ENCODE measurements at regions not wholly inside any gene's neighbourhood (a gene's known extent, or its start where the extent isn't known, plus 50 kb on each side); places are given as distances from the start of the nearest gene placed in this dataset.
"Not testable (repeated sequence)": the region's sequence is repeated elsewhere in the genome, so short reads cannot be mapped to it uniquely, and the experiment has no call there.

DNA sequence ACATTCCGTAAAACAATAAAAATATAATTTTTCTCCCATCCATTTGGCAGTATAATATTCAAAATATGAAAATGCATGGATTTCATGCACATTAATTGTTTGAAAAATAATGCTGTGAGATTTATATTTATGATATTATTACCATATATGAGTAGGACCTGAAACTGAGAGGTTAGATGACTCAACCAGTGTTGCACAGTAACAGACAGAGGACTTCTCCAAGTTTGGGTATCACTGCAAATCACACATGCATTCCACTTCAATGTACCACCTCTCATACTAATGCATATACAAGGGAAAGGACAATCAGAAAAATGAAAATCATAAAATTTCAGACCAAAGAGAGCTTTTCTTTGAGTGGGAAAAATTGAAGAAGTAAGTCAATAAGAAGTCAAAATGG, 269.5 kb downstream of the SOCS6 start:
- no peak for TF ChIP-seq CTCF (IDR thresholded peaks at IDR 0.05; ENCODE audit: extremely low read depth, missing control alignments)

DNA sequence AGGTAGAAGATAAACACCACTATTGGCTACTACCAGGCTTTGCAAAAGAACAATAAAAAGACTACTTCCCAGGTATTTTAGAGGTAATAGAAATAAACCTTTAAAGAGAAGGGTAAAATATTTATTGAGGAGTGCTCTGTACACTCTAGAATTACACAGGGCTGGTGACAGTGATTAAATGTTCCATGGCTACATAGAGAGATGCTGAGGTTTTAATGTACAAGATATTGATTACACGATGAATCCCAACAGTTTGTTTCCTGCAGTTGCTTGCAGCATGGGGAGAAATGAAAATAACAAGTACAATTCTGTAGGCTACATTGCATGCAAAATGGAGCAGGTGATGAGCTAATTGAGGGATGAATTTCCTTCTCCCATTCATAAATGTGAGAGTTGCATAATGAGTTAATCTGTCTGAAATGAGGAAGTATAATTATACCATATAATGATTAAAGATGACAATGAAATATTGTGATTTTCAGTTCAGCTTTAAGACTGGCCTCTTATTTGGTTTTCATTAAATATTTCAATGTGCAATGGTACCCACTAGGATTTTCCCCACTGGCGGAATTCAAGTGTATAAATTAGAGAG, 266.1 kb downstream of the SOCS6 start:
- TF ChIP-seq CTCF (IDR thresholded peaks at IDR 0.05; ENCODE audit: extremely low read depth, missing control alignments), result no peak

More for the DNA sequence above, 269.5 kb downstream of the SOCS6 start:
- no peak for DNase-seq (ENCODE audit: low spot score)

GRCh38 chr18:70553936-70554260, 265.1 kb downstream of the SOCS6 start:
- no peak for DNase-seq (ENCODE audit: low spot score)

More for the DNA sequence above, 266.1 kb downstream of the SOCS6 start:
- no peak for DNase-seq (ENCODE audit: low spot score)

DNA sequence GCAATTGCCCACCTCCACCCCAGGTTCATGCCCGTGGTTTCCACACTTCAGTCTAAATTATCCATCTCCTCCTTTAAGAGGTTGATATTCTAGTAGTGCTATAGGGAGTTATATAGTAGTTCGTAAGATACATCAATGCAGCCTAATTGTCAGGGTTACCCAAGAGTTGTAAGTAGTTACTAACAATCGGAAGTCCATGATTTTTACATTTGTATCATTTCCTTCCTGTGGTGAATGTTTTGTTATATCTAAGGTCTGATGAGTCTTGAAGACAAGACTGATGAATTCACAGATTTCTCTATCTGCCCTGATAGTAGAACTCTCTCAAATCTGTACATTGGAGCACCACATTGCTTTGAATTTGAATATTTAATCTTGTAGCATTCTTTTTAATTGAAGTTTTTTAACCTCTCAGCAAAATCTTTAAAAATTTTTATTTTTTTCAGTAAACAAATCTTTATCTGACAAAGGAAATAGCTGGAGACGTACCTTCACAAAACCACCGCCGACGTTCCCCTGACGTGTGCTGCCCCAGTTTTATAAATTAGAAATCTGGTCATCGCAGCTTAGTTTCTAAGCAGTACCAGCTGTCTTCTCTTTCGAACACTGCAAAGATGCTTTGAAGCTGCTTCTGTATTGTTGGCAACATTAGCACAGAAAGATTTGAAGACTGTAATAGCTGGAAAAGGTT, 264.5 kb downstream of the SOCS6 start:
- DNase-seq (ENCODE audit: low spot score), result no peak
- TF ChIP-seq CTCF (IDR thresholded peaks at IDR 0.05; ENCODE audit: extremely low read depth, missing control alignments), result no peak

More at GRCh38 chr18:70553936-70554260, 265.1 kb downstream of the SOCS6 start:
- no peak for TF ChIP-seq CTCF (IDR thresholded peaks at IDR 0.05; ENCODE audit: extremely low read depth, missing control alignments)

- no peak for DNase-seq (ENCODE audit: low spot score)
- no peak for TF ChIP-seq CTCF (IDR thresholded peaks at IDR 0.05; ENCODE audit: extremely low read depth, missing control alignments)
These were observed 247.7 kb downstream of the SOCS6 start for GRCh38 chr18:70536370-70537062.

GRCh38 chr18:70535041-70535440, 246.2 kb downstream of the SOCS6 start:
- no peak for TF ChIP-seq CTCF (IDR thresholded peaks at IDR 0.05; ENCODE audit: extremely low read depth, missing control alignments)
- DNase-seq (ENCODE audit: low spot score), result no peak

DNA sequence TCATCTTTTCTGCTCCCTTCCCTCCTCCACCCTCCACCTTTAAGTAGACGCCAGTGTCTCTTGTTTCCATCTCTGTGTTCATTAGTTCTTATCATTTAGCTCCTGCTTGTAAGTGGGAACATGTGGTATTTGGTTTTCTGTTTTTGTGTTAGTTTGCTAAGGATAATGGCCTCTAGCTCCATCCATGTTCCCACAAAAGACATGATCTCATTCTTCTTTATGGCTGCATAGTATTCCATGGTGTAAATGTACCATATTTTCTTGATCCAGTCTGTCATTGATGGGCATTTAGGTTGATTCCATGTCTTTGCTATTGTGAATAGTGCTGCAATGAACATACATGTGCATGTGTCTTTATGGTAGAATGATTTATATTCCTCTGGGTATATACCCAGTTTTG, 236.5 kb downstream of the SOCS6 start:
- not testable (repeated sequence) for DNase-seq (ENCODE audit: low spot score)
